ENCODE measurements at regions not wholly inside any gene's neighbourhood (a gene's known extent, or its start where the extent isn't known, plus 50 kb on each side); places are given as distances from the start of the nearest gene placed in this dataset.

DNA sequence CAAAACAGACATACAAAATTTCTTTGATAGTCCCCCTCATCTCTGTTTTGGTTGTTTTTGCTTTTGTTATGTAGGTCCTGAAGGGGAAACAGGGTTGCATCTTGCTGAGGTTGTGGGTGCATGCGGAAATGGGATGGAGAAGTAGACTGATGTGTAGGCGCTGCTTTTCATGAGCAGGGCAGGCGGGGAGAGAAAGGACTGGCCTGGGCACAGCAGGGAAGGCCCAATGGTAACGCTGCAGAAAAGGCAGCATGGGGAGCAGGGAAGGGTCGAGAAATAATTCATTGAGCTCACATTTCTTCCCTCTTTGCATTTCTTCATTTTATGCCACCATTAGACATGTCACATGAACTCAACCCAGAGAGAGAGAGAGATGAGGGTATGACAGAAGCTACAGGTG, 74.3 kb upstream of the CCN2 start:
- Histone ChIP-seq H4K91ac (ENCODE audit: insufficient read depth, low read depth, low read length) (no peak overlapping the region), H2BK20ac (ENCODE audit: low read depth, low read length) (no peak overlapping the region), H3K4me2 (ENCODE audit: low read depth, low read length) (no peak overlapping the region), H2AFZ (replicated peaks; ENCODE audit: low read length, poor library complexity) (no peak overlapping the region), H3K18ac (ENCODE audit: low read depth, low read length) (no peak overlapping the region), H2BK5ac (ENCODE audit: low read depth, low read length, poor library complexity, severe bottlenecking) (no peak overlapping the region), H3K9ac (ENCODE audit: low read depth, low read length) (no peak overlapping the region), H3K4me3 (ENCODE audit: insufficient read depth, low read depth, low read length) (no peak overlapping the region), H3K36me3 (ENCODE audit: control insufficient read depth, insufficient read depth, low read length) (no peaks in the 10 kb centered on the region), H2BK15ac (ENCODE audit: low read depth, low read length) (no peak overlapping the region), H2AK9ac (replicated peaks; ENCODE audit: low read depth, low read length, poor library complexity) (no peak overlapping the region), H4K5ac (ENCODE audit: low read depth, low read length) (no peak overlapping the region), H3K4me1 (ENCODE audit: control insufficient read depth, insufficient read depth, low read length) (peaks cover 1% of the 10 kb centered on the region; the same call in 1 of the 2 replicates), H3K27me3 (ENCODE audit: control insufficient read depth, insufficient read depth, low read length) (no peaks in the 10 kb centered on the region), H4K20me1 (ENCODE audit: insufficient read depth, low read length) (no peaks in the 10 kb centered on the region), H3K9me1 (ENCODE audit: insufficient read depth, low read length) (no peaks in the 10 kb centered on the region; the same call in 1 of the 2 replicates), H3K27ac (ENCODE audit: insufficient read depth, low read length) (no peak overlapping the region), H3K14ac (replicated peaks; ENCODE audit: low read depth, low read length) (no peak overlapping the region), H3K79me1 (ENCODE audit: low read depth in 1 of 2, low read length in 2 of 2) (no peaks in the 10 kb centered on the region), H4K8ac (ENCODE audit: low read depth in 2 of 2, low read length in 2 of 2) (no peak overlapping the region), H2BK120ac (ENCODE audit: low read depth, low read length) (no peak overlapping the region), H2AK5ac (ENCODE audit: low read depth, low read length) (no peak overlapping the region), H3K9me3 (ENCODE audit: control insufficient read depth, insufficient read depth, low read length) (no peaks in the 10 kb centered on the region), H3K4ac (ENCODE audit: low read depth, low read length) (no peak overlapping the region), H3K56ac (ENCODE audit: extremely low read depth, insufficient read depth, low read length) (no peak overlapping the region), H3K23ac (ENCODE audit: low read depth, low read length) (no peak overlapping the region)
- ATAC-seq (ENCODE audit: low read depth) (no peak), DNase-seq (no peak)
- ChIA-PET CTCF (no interaction called here), POLR2A (ENCODE audit: unreplicated experiment) (no interaction called here)
- dilution Hi-C loops (cut with HindIII; ENCODE audit: low sequenced_read_pairs, unreplicated experiment) (no loop called here), intact Hi-C loops (cut with micrococcal nuclease) (no loop called here), in situ Hi-C loops (cut with MboI; ENCODE audit: low sequenced_read_pairs) (no loop called here)
- no TSS peak for BruUV-seq (replicated peaks)
- TF ChIP-seq POLR2A (IDR thresholded peaks at IDR 0.05; ENCODE audit: low read depth, low read length) (no peak), FOS (IDR thresholded peaks at IDR 0.05; ENCODE audit: low read depth, low read length) (no peak)
- no CpG with 5 or more reads among the region's 5 CpGs for WGBS, 2 experiments (ENCODE audit: extremely low coverage in 2 of 2, insufficient read length in 1 of 2)

All from IMR-90 (cell line).